ENCODE measurements at regions not wholly inside any gene's neighbourhood (a gene's known extent, or its start where the extent isn't known, plus 50 kb on each side); places are given as distances from the start of the nearest gene placed in this dataset.
"Not testable (repeated sequence)": the region's sequence is repeated elsewhere in the genome, so short reads cannot be mapped to it uniquely, and the experiment has no call there.

DNA sequence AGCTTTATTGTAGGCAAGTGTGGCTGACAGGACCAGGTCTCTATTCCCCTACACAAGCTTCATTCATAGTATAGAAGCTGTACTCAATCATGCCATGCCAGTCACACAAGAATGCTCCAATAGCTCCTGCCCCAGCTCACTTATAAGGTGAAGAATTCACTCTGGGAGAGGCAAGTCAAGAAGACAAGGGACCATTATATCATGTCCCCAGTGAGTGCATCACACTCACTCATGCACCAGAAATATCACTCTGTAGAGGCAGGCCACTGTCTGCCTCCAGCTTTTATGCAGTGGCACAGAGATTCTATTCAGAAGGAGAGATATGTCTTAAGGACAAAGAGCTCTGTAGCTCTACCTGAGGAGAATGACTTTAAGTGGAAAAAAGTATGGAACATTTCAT is 263.2 kb downstream of the GJA1 start:
- no peak for DNase-seq

DNA sequence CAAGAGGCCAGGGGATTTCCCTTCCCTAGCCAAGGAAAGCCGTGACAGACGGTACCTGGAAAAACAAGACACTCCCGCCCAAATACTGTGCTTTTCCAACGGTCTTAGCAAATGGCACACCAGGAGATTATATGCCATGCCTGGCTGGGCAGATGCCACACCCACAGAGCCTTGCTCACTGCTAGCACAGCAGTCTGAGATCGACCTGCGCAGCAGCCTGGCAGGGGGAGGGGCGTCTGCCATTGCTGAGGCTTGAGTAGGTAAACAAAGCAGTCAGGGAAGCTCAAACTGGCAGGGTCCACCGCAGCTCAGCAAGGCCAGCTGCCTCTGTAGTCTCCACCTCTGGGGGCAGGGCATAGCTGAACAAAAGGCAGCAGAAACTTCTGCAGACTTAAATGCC is 267.7 kb downstream of the GJA1 start:
- DNase-seq, result not testable (repeated sequence)

DNA sequence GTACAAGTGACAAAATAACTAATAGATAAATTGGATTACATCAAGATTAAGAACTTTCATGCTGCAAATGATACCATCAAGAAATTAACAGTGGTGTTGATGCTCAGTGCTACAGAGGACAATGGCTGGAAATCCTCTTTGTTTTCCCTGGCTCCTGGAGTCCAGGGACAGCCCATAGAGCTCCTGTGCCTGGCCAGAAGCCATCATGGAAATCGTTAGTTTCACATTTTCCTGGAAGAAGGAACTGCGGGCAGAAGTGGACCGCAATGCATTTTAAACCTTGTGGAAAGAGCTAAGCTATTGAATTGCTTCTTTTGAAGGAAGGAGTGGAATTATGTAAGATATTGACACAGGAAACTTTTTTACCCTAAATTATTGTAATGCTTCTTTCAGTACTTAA is 276.0 kb downstream of the GJA1 start:
- DNase-seq, result no peak

DNA sequence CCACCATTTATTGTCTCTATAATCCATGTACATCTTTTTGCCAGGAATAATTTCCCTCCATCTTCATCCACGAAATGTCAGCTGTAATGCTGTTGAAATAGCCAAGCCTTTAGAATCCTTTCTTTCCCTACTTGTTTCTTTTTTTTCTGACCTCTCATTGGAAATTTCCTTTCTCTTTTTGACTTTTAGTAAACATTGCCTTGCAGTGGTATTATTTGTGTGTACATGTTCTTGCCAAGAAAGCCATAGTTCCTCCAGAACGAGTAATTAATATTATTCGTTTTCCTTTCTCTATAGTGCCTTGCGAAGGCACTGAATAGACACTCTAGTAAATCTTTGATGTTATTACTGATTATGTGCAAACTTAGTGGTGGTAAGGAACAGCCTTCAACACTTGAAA is 282.2 kb downstream of the GJA1 start:
- DNase-seq, result no peak

DNA sequence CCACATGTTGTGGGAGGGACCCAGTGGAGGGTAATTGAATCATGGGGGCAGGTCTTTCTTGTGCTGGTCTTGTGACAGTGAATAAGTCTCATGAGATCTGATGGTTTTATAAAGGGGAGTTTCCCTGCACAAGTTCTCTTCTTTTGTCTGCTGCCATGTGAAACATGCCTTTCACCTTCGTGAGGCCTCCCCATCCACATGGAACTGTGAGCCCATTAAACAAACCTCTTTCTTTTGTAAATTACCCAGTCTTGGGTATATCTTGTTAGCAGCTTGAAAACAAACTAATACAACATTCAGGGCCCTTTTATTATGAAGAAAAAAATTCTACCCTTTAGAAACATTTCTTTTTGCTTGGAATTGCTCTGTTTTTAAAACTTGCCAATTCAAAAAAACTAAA is 285.4 kb downstream of the GJA1 start:
- not testable (repeated sequence) for DNase-seq

DNA sequence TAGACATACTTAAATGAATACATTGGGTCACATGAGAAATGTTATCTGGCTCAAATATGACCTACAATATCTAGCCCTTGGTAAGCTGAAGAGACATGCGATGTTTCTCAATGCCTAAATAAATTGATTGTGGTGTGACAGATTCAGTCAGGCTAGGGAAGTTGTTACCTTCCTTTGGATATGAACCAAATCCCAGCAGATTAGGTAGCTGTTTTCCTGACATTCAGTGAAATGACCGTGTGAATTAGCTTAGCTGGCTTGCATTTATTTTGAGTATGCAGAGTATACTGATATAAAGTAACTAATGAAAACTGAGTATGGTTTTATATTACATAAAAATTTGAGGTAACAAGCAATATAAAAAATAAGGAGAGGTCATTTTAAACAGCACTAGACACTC is 288.2 kb downstream of the GJA1 start:
- DNase-seq, result no peak

DNA sequence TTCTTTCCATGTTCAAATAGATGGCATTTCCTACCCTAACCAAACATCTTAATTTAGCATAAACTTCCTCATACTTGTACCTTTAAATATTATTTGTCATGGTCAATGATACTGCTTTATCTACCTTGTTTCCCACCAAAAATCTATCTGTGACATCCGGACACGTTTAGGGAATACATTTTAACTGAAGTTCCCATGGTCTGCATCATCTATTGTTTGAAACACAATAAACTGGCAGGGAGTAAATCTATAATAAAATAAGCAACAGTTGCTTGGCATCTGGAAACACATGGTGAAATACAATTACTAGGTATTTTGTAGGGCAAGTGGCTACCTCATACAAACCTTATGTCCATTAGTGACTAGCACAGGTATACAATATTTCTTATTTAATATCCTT is 289.1 kb downstream of the GJA1 start:
- no peak for DNase-seq

DNA sequence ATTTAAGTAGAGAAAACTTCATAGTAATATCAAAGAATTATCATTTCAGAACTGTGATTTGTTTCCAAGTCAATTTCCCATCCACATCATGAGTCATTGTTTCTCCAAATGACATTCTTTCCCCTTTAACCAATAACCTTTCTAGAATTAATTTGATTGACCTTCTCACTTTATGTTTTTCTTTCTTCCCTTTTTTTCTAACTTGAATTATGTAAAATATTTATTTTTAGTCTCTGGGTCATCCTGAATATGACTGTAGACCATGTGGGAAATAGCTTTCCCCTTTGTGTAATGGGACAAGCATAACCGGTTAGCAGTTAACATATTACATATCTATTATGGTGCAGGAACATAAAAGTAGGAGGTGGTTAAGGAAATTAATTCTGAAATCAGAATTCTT is 291.1 kb downstream of the GJA1 start:
- no peak for DNase-seq

DNA sequence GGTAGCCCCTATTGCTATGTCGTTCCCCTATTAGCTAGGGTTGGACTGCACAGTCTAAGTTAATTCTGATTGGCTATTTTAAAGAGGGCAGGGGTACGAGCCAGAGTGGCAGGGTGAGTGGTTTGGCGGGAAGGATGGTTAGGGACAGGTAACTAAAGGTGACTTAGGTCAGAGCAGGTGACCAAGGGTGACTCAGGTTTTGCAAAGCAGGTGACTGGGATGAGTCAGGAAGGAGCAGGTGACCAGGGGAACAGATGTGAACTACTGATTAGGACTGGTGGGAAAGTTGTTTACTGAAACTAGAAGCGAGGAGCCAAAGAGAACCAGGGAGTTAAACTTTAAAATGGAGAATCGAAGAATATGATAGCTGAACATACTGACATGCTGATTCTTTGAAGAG is 295.2 kb downstream of the GJA1 start:
- no peak for DNase-seq

DNA sequence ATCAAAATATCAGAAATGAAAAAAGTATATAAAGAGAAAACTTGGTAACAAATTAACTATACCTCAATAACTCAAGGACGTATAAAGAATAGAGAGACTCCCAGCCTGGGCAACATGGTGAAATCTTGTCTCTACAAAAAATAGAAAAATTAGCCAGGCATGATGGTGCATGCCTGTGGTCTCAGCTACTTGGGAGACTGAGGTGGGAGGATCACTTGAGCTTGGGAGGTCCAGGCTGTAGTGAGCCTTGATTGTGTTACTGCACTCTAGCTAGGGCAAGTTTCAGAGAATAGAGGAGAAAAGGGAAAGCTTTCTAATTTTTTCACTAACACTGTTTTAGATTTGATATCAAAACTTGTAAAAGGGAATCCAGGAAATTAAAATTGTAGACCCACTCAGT is 295.9 kb downstream of the GJA1 start:
- no peak for DNase-seq

DNA sequence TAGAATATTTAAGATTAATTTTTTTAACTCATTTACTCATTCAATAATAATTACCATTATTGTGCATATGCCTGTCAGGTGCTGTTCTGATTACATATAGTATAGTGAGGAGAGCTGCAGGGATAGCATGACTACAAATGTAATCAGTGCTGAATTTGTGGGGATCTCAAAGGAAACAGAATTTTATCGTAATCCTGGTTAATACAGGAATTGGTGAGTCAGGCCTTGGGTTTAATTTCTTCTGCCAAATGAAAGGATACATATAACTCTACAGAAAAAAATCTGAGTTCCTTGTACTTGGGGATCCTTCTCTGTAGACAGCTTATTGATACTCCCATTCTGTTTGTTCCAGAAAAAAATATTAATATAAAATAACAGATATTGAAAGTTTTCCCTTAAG is 297.2 kb downstream of the GJA1 start:
- DNase-seq, result no peak

DNA sequence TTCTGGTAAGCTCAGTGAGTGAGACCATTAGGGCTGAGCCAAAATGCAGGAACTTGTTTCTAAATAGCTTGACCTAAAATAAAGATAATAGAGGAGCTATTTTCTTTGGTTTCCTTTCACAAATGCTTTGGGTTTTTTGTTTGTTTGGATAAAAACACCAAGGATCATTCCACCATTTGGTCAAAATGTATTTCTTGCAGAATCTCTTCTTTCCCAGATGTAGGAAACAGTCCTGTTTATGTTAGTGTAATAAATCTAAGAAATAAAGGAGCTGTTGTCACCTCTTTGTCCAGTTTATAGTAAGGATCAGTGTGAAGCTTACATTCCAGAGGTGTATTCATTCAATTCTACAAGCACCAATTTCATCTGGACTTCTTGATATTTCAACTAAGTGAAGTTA is 297.8 kb downstream of the GJA1 start:
- no peak for DNase-seq

DNA sequence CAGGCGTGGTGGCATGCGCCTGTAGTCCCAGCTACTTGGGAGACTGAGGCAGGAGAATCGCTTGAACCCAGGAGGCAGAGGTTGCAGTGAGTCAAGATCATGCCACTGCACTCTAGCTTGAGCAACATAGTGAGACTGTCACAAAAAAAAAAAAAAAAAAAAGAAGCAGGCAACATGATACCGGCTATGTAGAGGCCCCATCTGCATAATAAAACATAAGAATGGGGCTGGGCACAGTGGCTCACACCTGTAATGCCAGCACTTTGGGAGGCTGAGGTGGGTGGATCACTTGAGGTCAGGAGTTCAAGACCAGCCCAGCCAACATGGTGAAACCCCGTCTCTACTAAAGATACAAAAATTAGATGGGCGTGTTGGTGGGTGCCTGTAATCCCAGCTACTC is 304.7 kb downstream of the GJA1 start:
- DNase-seq, result not testable (repeated sequence)

DNA sequence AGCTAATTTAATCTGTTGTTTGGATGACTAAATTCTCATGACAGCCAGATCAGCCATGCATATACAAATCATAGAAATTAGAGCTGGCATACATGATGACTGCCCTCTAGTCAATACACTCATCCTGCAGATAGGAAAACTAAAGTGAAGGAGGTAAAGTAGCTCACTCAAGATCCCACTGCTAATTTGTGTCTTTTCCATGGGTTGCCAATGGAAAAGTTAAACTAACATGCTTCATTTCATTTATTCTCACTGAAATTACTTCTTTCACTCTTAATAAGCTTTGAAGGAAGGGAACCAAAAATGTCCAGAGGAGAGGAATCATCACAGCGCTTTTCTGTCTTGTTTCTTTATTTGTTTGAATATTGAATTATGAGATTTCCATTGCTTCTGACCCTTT is 308.2 kb downstream of the GJA1 start:
- no peak for DNase-seq

DNA sequence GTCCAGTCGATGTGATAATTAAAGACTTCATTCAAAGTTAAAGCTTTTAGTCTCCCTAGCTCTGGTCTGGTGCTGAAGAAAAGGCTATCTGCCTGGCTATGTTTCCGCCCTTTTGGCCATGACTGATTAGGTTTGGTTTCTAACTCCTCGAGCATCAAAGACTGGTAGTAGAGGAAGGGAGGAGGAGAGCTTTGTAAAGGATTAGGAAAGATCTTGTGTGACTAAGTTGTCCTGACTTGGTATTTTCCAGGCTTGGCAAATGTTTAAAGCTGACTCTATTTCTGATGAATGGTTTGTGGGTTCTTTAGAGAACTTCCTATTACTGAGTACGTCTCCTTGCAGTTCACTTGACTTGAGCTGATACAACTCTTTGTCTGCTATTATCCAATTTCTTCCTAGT is 312.9 kb downstream of the GJA1 start:
- no peak for DNase-seq

DNA sequence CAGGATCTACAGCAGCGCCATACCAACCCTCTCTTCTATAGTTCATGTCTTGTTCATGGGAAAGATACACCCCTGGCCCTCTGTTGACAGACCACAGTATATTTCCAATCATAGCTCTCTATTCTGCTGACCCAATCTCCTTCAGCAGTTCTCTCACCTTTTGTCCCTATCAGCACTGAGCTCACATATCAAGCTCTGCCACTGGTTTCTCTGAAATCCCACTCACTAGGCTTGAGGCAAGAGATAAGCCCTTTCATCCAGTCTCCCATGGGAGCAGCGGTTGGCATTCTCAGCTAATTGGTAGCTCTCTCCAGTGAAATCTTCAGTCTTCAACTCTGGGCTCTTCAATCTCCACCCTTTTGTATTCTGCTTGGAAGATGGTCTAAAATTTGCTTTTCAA is 313.4 kb downstream of the GJA1 start:
- DNase-seq, result no peak

DNA sequence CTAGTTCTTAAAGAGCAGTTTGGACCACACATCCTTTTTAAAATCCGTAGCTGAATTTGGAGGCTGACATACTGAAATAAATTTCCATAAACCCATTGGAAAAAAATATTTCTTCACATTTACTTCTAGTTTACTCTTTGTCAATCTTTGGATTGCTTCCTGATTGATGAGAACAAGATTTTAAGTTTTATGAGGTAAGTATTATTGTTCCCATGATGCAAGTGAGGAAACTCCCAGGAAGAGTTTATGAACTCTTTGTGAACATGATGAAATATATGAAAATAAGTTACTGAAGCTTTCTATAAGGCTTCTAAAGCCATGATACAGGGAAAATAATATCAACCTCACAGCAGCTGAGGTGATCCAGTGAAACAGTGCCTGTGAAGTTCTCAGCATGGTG is 320.0 kb downstream of the GJA1 start:
- no peak for DNase-seq

DNA sequence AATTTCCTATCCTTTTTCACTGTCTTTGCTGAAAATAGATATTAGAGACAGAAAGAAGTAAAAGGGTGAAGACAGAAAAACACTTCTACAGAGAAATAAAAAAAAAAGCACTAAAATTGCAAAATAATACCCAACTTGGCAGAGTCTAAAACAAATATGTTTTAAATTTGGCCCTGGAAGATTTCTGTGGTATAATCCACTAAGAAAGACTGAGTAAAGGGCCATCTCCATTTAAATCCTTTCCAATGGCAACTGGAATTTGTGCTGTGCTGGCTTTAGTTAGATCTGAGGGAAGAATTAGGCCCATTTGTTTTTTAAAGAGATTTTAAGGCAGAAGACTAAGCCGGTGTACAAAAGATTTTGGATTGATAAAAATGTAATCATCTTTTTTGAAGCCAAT is 321.2 kb downstream of the GJA1 start:
- DNase-seq, result no peak

DNA sequence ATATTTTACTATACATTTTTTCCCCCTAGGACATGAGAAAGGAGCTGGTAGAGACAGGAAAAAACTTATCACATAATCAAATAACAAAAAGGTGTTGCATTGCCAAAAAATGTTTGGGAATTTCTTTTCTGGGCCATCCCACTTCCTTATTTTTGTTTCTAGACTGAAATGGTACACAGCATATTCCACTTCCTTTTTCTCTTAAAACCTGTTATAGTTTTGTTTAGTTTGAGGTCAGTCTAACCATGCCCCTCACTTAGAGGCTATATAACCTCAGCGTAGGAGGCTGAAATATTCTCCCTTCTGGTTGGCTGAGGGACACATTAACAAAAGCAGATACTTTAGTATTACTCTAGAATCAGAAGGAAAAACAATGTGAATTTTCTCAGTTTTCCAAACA is 323.9 kb downstream of the GJA1 start:
- DNase-seq, result no peak

DNA sequence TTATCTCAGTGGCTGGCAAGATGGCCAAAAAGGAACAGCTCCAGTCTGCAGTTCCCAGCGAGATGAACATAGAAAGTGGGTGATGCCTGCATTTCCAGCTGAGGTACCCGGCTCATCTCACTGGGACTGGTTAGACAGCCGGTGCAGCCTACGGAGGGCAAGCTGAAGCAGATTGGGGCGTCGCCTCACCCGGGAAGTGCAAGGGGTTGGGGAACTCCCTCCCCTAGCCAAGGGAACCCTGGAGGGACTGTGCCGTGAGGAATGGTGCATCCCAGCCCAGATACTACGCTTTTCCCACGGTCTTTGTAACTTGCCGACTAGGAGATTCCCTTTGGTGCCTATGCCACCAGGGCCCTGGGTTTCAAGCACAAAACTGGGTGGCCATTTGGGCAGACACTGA is 324.7 kb downstream of the GJA1 start:
- no peak for DNase-seq

DNA sequence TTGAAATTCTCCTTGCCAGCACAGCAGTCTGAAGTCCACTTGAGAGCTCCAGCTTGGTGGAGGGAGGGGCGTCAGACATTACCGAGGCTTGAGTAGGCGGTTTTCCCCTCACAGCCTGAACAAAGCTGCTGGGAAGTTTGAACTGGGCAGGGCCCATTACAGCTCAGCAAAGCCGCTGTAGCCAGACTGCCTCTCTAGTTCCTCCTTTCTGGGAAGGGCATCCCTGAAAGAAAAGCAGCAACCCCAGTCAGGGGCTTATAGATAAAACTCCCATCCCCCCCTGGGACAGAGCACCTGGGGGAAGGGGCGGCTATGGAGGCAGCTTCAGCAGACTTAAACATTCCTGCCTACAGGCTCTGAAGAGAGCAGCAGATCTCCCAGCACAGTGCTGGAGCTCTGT is 325.3 kb downstream of the GJA1 start:
- DNase-seq, result no peak

DNA sequence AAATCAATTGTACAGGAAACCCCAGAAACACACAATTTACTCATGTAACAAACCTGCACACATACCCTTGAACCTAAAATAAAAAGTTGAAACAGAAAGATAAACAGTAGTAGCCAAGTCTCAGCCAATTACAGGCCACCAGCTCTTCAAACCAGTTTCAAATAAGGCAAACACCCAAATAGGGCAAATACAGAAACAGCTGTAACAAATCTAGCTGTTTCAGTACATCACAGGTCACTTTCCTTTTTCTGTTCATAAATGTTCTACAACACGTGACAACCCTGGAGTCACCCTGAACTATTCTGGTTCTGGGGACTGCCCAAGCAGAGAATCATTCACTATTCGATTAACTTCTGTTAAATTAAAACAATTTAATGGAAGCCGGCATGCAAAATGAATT is 329.0 kb downstream of the GJA1 start:
- DNase-seq, result no peak

DNA sequence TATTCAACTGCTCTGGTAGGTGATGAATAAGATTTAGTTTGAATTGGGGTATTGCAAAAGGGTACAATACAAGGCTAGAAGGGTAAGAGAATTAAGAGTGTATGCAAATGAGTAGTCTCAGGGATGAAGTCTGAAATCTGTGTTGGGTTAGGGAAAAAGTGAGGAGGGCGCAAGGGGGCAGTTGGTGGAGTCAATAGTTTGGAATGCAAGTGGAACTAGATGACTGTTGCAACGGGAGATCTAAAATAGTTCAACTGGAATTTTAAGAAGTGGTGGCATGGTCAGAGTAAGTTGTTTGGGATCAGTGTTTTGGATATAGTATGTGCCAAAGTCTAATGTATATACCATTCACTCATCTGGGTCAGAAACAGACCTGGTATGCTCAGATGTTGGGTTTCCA is 329.6 kb downstream of the GJA1 start:
- no peak for DNase-seq

DNA sequence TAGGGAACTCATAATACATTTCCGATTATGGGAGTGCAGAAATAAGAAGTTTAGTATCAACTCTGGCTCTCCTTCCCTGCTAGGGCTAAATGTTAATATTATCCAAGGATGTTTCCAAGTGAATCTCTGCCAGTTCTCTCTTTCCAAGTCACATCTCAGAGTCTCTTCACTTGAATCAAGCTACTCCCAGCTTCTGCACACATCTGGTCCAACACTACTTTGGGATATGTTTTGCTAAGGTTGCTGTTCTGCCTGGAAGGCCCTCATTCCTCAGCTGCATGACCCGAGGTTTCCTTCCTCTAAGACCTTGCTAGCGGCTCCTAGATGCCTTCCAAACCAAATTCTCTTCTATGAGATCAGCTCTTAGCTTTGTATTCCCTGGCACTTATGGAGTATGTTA is 331.8 kb downstream of the GJA1 start:
- no peak for DNase-seq

DNA sequence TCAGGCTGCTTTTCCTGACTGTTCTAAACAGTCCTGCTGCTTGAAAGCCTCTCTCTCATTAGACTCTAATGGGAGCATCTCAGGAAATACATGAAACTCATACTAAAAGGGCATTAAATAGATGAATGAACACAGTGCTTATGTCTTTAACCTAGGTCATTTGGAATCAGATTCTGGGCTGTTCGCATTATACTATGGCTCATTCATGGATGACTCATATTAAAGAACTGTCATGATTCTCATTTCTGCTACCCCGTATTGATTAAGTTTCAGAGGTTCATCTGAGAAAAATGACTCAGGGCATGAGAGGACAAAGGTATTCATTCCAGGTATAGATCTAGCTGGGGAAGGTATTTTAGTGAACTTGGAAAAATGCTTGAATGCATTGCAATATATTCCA is 335.5 kb downstream of the GJA1 start:
- DNase-seq, result no peak

DNA sequence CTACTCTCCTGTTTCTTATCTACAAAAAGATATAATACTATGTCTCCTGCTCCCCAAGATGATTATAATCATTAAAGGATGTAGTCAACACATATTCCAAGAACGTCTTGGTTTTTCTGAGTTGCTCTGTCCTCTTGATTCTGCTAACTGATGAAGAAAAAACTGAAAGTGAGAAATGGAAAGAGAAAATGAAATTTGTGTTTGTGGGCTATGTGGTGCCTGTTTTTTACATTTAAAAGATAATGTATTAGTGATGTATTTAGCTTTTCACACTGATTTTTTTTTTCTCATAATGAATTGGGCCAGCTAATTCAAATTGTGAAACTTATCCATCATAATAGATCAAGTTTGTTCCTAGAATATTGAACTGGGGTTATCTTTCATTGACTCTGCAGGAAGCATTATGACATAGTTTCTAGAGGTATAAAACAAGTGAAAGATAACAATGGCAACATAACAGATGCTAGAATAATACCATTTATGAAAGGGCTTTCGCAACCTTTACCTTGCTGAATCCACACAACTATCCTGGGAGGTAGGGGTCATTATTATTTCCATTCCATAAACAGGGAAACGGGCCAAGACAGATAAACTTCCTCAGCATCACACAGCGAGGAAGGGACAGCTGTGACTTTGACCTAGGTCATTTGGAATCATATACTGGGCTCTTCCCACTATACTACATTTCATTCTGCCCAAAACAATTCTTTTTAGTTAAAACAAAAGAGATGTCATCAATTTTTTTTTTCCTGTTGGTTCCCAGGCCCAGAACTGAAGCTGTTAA is 336.7 kb downstream of the GJA1 start:
- DNase-seq, result no peak
